ENCODE measurements at regions not wholly inside any gene's neighbourhood (a gene's known extent, or its start where the extent isn't known, plus 50 kb on each side); places are given as distances from the start of the nearest gene placed in this dataset.
A peak's percentile ranks its signal among the peaks of the same experiment; 100 is the strongest.

GRCh38 chr1:228994676-228995594 lies 259.7 kb downstream of the RHOU start:
- no peak for DNase-seq

GRCh38 chr1:228996281-228996680 lies 261.0 kb downstream of the RHOU start:
- no peak for DNase-seq

- no peak for DNase-seq
Measured at GRCh38 chr1:228997721-228998144, 262.5 kb downstream of the RHOU start.

GRCh38 chr1:228998179-228998578 lies 262.9 kb downstream of the RHOU start:
- no peak for DNase-seq

- DNase-seq: no peak
Measured at GRCh38 chr1:228999446-229000170, 264.3 kb downstream of the RHOU start.

- DNase-seq: no peak
Measured at GRCh38 chr1:229000187-229000586, 264.9 kb downstream of the RHOU start.

GRCh38 chr1:229001467-229002011 lies 266.3 kb downstream of the RHOU start:
- no peak for DNase-seq

GRCh38 chr1:229002037-229002436 lies 266.8 kb downstream of the RHOU start:
- no peak for DNase-seq

- DNase-seq: no peak
Measured at GRCh38 chr1:229002451-229002960, 267.2 kb downstream of the RHOU start.

- DNase-seq: no peak
Measured at GRCh38 chr1:229003233-229004031, 267.5 kb upstream of the RAB4A start.

- DNase-seq: no peak
Measured at GRCh38 chr1:229004066-229004833, 266.7 kb upstream of the RAB4A start.

- no peak for DNase-seq
Measured at GRCh38 chr1:229005097-229005496, 265.8 kb upstream of the RAB4A start.

- no peak for DNase-seq
Measured at GRCh38 chr1:229005556-229005955, 265.4 kb upstream of the RAB4A start.

GRCh38 chr1:229006121-229006870 lies 264.6 kb upstream of the RAB4A start:
- DNase-seq: no peak

GRCh38 chr1:229007167-229007566 lies 263.7 kb upstream of the RAB4A start:
- DNase-seq: no peak

- DNase-seq: no peak
Measured at GRCh38 chr1:229007701-229008100, 263.2 kb upstream of the RAB4A start.

GRCh38 chr1:229008347-229008746 lies 262.6 kb upstream of the RAB4A start:
- peak; percentile 19 to 50 for DNase-seq

GRCh38 chr1:229011022-229011421 lies 259.9 kb upstream of the RAB4A start:
- no peak for DNase-seq

GRCh38 chr1:229012823-229013222 lies 258.1 kb upstream of the RAB4A start:
- no peak for DNase-seq

GRCh38 chr1:229013981-229014380 lies 256.9 kb upstream of the RAB4A start:
- DNase-seq: no peak

GRCh38 chr1:229015806-229016205 lies 255.1 kb upstream of the RAB4A start:
- DNase-seq: no peak

Data from AML-193 (cell line).